ENCODE measurements at regions not wholly inside any gene's neighbourhood (a gene's known extent, or its start where the extent isn't known, plus 50 kb on each side); places are given as distances from the start of the nearest gene placed in this dataset.

GRCh38 chr4:179307297-179308136 lies 1865.3 kb upstream of the AGA start:
- no peaks in the 10 kb centered on the region for H3K27me3 Mint-ChIP-seq
- Histone ChIP-seq H3K36me3 (ENCODE audit: insufficient read depth, low read length) (no peaks in the 10 kb centered on the region), H3K27ac (ENCODE audit: low read depth, low read length) (no peak overlapping the region), H3K9me3 (ENCODE audit: low read length) (peaks cover 5% of the 10 kb centered on the region), H3K27me3 (ENCODE audit: insufficient read depth, low read length, poor library complexity, severe bottlenecking) (no peaks in the 10 kb centered on the region), H3K4me1 (ENCODE audit: insufficient read depth, low read length) (no peaks in the 10 kb centered on the region), H3K4me3 (ENCODE audit: low read length) (no peak overlapping the region)
- ChIA-PET CTCF (no interaction called here), POLR2A (no interaction called here)
- peak overlapping the region in 1 of 8 donors; percentile 36 for H3K27ac Mint-ChIP-seq
- no peak for DNase-seq
- H3K9me3 Mint-ChIP-seq = peaks cover 0 to 27% (median 6%) of the 10 kb centered on the region in 5 donors
- H3K4me3 Mint-ChIP-seq = peak overlapping the region in 1 of 7 donors; percentile 48
- H3K36me3 Mint-ChIP-seq = no peaks in the 10 kb centered on the region
- H3K4me1 Mint-ChIP-seq = no peaks in the 10 kb centered on the region

GRCh38 chr4:179313823-179314222 lies 1871.6 kb upstream of the AGA start:
- no peaks in the 10 kb centered on the region for H3K27me3 Mint-ChIP-seq
- Histone ChIP-seq H3K36me3 (ENCODE audit: insufficient read depth, low read length) (no peaks in the 10 kb centered on the region), H3K9me3 (ENCODE audit: low read length) (no peaks in the 10 kb centered on the region), H3K4me1 (ENCODE audit: insufficient read depth, low read length) (no peaks in the 10 kb centered on the region), H3K27ac (ENCODE audit: low read depth, low read length) (no peak overlapping the region), H3K4me3 (ENCODE audit: low read length) (no peak overlapping the region), H3K27me3 (ENCODE audit: insufficient read depth, low read length, poor library complexity, severe bottlenecking) (no peaks in the 10 kb centered on the region)
- no peaks in the 10 kb centered on the region for H3K4me1 Mint-ChIP-seq
- no peak overlapping the region for H3K27ac Mint-ChIP-seq
- ChIA-PET CTCF (no interaction called here), POLR2A (no interaction called here)
- H3K4me3 Mint-ChIP-seq = no peak overlapping the region
- H3K36me3 Mint-ChIP-seq = peaks cover 0 to 1% (median 0%) of the 10 kb centered on the region in 3 donors
- peaks cover 6 to 25% (median 11%) of the 10 kb centered on the region in 5 donors for H3K9me3 Mint-ChIP-seq
- no peak for DNase-seq

DNA sequence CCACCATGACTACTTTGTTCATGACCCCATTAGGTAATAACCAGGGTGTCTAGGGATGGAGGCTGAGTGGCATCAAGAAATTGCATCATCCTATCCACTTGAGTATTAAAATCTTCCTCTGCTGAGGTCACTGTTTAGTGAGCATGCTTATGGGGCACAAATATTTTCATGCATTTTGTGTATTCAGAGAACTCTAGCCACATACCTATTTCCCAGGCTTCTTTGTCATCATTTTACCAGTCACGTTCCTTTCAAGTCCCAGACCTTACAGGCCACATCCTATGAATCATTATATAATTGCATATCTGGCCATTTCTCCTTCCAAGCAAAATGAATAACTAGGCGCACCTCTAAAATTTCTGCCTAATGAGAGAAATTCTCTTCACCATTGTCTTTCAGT lies 1882.9 kb upstream of the AGA start:
- ChIA-PET CTCF (no interaction called here), POLR2A (no interaction called here)
- peaks cover 6 to 8% (median 7%) of the 10 kb centered on the region in 5 donors for H3K9me3 Mint-ChIP-seq

GRCh38 chr4:179328627-179329026 lies 1886.4 kb upstream of the AGA start:
- H3K27me3 ChIP-seq (ENCODE audit: insufficient read depth, low read length, poor library complexity, severe bottlenecking) = no peaks in the 10 kb centered on the region
- H3K36me3 ChIP-seq (ENCODE audit: insufficient read depth, low read length) = no peaks in the 10 kb centered on the region
- Mint-ChIP-seq H3K27ac (no peak overlapping the region), H3K36me3 (no peaks in the 10 kb centered on the region), H3K4me3 (no peak overlapping the region), H3K4me1 (no peaks in the 10 kb centered on the region), H3K27me3 (peaks cover 0 to 2% of the 10 kb centered on the region in 2 donors), H3K9me3 (peaks cover 0 to 11% (median 8%) of the 10 kb centered on the region in 5 donors)
- POLR2A ChIA-PET = no interaction called here
- H3K9me3 ChIP-seq (ENCODE audit: low read length) = no peaks in the 10 kb centered on the region
- no peak overlapping the region for H3K27ac ChIP-seq (ENCODE audit: low read depth, low read length)
- no peaks in the 10 kb centered on the region for H3K4me1 ChIP-seq (ENCODE audit: insufficient read depth, low read length)
- CTCF ChIA-PET = no interaction called here
- no peak for DNase-seq
- no peak overlapping the region for H3K4me3 ChIP-seq (ENCODE audit: low read length)

More for the DNA sequence above, 1882.9 kb upstream of the AGA start:
- H3K36me3 Mint-ChIP-seq = no peaks in the 10 kb centered on the region
- Histone ChIP-seq H3K27me3 (ENCODE audit: insufficient read depth, low read length, poor library complexity, severe bottlenecking) (no peaks in the 10 kb centered on the region), H3K4me1 (ENCODE audit: insufficient read depth, low read length) (no peaks in the 10 kb centered on the region), H3K9me3 (ENCODE audit: low read length) (no peaks in the 10 kb centered on the region), H3K27ac (ENCODE audit: low read depth, low read length) (no peak overlapping the region), H3K36me3 (ENCODE audit: insufficient read depth, low read length) (no peaks in the 10 kb centered on the region), H3K4me3 (ENCODE audit: low read length) (no peak overlapping the region)
- peaks cover 0 to 2% of the 10 kb centered on the region in 2 donors for H3K27me3 Mint-ChIP-seq
- no peak overlapping the region for H3K4me3 Mint-ChIP-seq
- H3K27ac Mint-ChIP-seq = no peak overlapping the region
- no peak for DNase-seq
- no peaks in the 10 kb centered on the region for H3K4me1 Mint-ChIP-seq

- Mint-ChIP-seq H3K4me1 (no peaks in the 10 kb centered on the region), H3K36me3 (no peaks in the 10 kb centered on the region), H3K9me3 (peaks cover 0 to 9% (median 5%) of the 10 kb centered on the region in 5 donors), H3K27me3 (peaks cover 0 to 2% of the 10 kb centered on the region in 2 donors), H3K27ac (no peak overlapping the region), H3K4me3 (no peak overlapping the region)
- H3K27me3 ChIP-seq (ENCODE audit: insufficient read depth, low read length, poor library complexity, severe bottlenecking) = no peaks in the 10 kb centered on the region
- ChIA-PET CTCF (no interaction called here), POLR2A (no interaction called here)
- no peak overlapping the region for H3K27ac ChIP-seq (ENCODE audit: low read depth, low read length)
- DNase-seq = no peak
- H3K4me1 ChIP-seq (ENCODE audit: insufficient read depth, low read length) = no peaks in the 10 kb centered on the region
- no peaks in the 10 kb centered on the region for H3K9me3 ChIP-seq (ENCODE audit: low read length)
- H3K36me3 ChIP-seq (ENCODE audit: insufficient read depth, low read length) = no peaks in the 10 kb centered on the region
- H3K4me3 ChIP-seq (ENCODE audit: low read length) = no peak overlapping the region
Measured at GRCh38 chr4:179331362-179331761, 1889.1 kb upstream of the AGA start.

DNA sequence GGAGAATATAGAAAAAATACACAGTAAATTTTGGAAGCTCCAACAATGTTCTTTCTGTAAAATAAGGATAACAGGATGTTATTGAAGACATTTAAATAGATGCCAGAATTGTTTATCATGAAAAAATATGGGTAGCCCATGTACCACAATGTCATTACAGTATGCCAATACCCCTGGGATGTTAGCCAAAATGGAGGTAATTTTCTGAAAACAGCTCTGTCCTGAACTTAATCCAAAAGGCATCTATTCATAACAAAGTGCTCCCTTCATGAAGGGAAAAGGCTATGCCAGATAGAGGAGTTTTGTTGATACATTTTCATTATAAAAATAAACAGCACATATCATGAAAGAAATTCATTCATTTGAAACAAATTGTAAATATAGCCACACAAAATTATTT lies 1902.6 kb upstream of the AGA start:
- ChIA-PET CTCF (no interaction called here), POLR2A (no interaction called here)
- Mint-ChIP-seq H3K36me3 (peaks cover 0 to 1% (median 0%) of the 10 kb centered on the region in 3 donors), H3K27me3 (no peaks in the 10 kb centered on the region), H3K9me3 (peaks cover 0 to 33% (median 4%) of the 10 kb centered on the region in 5 donors), H3K27ac (no peak overlapping the region), H3K4me3 (no peak overlapping the region), H3K4me1 (no peaks in the 10 kb centered on the region)
- Histone ChIP-seq H3K9me3 (ENCODE audit: low read length) (no peaks in the 10 kb centered on the region), H3K4me1 (ENCODE audit: insufficient read depth, low read length) (no peaks in the 10 kb centered on the region), H3K27ac (ENCODE audit: low read depth, low read length) (no peak overlapping the region), H3K36me3 (ENCODE audit: insufficient read depth, low read length) (no peaks in the 10 kb centered on the region), H3K27me3 (ENCODE audit: insufficient read depth, low read length, poor library complexity, severe bottlenecking) (no peaks in the 10 kb centered on the region), H3K4me3 (ENCODE audit: low read length) (no peak overlapping the region)
- DNase-seq = no peak

DNA sequence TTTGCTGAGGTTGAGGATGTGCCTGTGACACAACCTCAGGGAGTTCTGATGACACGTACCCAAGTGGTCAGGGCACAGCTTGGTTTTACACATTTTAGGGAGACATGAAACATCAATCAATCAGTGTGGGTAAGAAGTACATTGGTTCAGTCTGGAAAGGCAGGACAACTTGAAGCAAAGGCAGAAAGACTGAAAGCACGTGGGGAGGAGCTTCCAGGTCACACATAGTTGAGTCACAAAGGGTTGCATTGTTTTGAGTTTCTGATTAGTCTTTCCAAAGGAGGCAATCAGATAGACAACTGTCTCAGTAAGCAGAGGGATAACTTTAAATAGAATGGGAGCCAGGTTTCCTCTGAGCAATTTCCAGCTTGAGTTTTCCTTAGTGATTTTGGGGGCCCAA lies 1910.0 kb upstream of the AGA start:
- POLR2A ChIA-PET = no interaction called here
- Mint-ChIP-seq H3K27ac (no peak overlapping the region), H3K9me3 (peaks cover 5 to 20% (median 7%) of the 10 kb centered on the region in 5 donors), H3K27me3 (no peaks in the 10 kb centered on the region), H3K4me3 (no peak overlapping the region), H3K4me1 (no peaks in the 10 kb centered on the region), H3K36me3 (no peaks in the 10 kb centered on the region)
- CTCF ChIA-PET = no interaction called here
- Histone ChIP-seq H3K27me3 (ENCODE audit: insufficient read depth, low read length, poor library complexity, severe bottlenecking) (no peaks in the 10 kb centered on the region), H3K9me3 (ENCODE audit: low read length) (no peaks in the 10 kb centered on the region), H3K4me3 (ENCODE audit: low read length) (no peak overlapping the region), H3K27ac (ENCODE audit: low read depth, low read length) (no peak overlapping the region), H3K4me1 (ENCODE audit: insufficient read depth, low read length) (no peaks in the 10 kb centered on the region), H3K36me3 (ENCODE audit: insufficient read depth, low read length) (no peaks in the 10 kb centered on the region)
- DNase-seq = no peak

GRCh38 chr4:179353786-179354185 lies 1911.5 kb upstream of the AGA start:
- no peaks in the 10 kb centered on the region for H3K36me3 Mint-ChIP-seq
- H3K9me3 Mint-ChIP-seq = peaks cover 7 to 18% (median 9%) of the 10 kb centered on the region in 5 donors
- Histone ChIP-seq H3K9me3 (ENCODE audit: low read length) (no peaks in the 10 kb centered on the region), H3K4me1 (ENCODE audit: insufficient read depth, low read length) (no peaks in the 10 kb centered on the region), H3K27me3 (ENCODE audit: insufficient read depth, low read length, poor library complexity, severe bottlenecking) (no peaks in the 10 kb centered on the region), H3K36me3 (ENCODE audit: insufficient read depth, low read length) (no peaks in the 10 kb centered on the region), H3K27ac (ENCODE audit: low read depth, low read length) (no peak overlapping the region), H3K4me3 (ENCODE audit: low read length) (no peak overlapping the region)
- no peaks in the 10 kb centered on the region for H3K27me3 Mint-ChIP-seq
- CTCF ChIA-PET = no interaction called here
- H3K4me1 Mint-ChIP-seq = no peaks in the 10 kb centered on the region
- no peak overlapping the region for H3K4me3 Mint-ChIP-seq
- no peak overlapping the region for H3K27ac Mint-ChIP-seq
- no peak for DNase-seq
- POLR2A ChIA-PET = no interaction called here
